HG02870 (cell line): ENCODE measurements at regions not wholly inside any gene's neighbourhood (a gene's known extent, or its start where the extent isn't known, plus 50 kb on each side); places are given as distances from the start of the nearest gene placed in this dataset.
"Not testable (repeated sequence)": the region's sequence is repeated elsewhere in the genome, so short reads cannot be mapped to it uniquely, and the experiment has no call there.

Experiments
- ATAC-seq: cut with Tn5 transposase; IDR thresholded peaks from one replicate; pipeline ENCODE4 v1.9.1; 2021; ENCODE audit warnings: mild to moderate bottlenecking, moderate library complexity; ENCODE audit not compliant: unreplicated experiment

GRCh38 chr15:31503758-31504461 lies 177.3 kb downstream of the KLF13 start:
- no peak for ATAC-seq

GRCh38 chr15:31504462-31504839 lies 177.8 kb downstream of the KLF13 start:
- ATAC-seq, result no peak

DNA sequence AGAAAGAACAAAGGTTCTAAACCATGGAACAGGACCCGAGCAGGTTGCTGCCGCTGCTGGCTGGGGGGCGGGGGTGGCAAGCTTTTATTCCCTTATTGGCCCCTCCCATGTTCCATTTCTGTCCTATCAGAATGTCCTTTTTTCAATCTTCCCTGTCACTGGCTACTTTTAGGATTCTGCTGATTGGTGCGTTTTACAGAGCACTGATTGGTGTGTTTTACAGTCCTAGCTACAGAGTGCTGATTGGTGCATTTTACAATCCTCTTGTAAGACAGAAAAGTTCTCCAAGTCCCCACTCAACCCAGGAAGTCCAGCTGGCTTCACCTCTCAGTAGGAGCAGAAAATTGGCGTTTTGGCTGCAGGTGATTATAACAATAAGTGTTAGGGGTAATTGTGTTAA lies 180.9 kb downstream of the KLF13 start:
- ATAC-seq, result not testable (repeated sequence)

- ATAC-seq, result no peak
These were observed 182.0 kb downstream of the KLF13 start for GRCh38 chr15:31508656-31509055.

DNA sequence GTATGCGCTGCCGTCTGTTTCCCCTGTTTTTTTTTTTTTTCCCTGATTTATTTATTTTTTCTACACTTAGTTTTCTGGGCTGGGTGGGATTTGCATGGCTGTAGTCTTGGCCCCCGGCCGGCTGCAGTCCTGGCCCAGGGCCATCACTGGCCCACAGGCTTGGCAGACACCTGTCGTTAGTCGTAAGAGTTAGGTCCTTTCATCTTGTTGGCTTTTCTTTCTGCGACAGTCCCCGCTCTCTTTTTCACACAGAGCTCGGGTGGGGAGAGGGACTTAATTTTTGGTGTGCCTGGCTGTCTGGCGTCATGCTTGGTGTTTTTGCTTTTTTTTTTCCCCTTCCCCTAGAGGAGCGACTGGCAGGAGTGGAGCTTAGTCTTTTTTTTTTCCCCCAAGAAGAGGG lies 183.4 kb downstream of the KLF13 start:
- ATAC-seq, result no peak

DNA sequence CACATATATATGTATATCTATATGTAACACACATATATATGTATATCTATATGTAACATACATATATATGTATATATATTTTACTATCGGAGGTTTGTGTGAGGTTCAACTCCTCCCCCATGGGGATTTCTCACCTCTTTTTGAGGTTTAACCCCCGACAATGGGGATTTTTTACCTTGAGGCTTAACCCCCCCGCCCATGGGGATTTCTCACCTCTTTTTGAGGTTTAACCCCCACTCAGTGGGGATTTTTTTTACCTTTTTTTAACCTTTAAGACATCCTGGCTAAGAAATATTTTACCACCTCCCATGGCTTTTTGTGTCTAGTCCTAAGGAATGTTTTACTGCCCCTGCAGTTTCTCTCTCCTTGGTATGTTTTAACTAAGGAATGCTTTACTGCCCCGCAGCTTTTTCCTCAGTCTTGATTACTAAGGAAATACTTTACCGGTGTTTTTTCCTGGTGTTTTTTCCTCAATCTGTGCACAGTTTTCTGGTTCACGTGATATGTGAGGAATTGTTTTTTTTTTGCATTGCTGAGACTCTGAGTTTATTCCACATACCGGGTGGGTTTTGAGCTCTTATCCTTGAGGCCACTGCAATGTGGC lies 185.2 kb downstream of the KLF13 start:
- ATAC-seq, result no peak

GRCh38 chr15:31513178-31513577 lies 186.5 kb downstream of the KLF13 start:
- no peak for ATAC-seq

DNA sequence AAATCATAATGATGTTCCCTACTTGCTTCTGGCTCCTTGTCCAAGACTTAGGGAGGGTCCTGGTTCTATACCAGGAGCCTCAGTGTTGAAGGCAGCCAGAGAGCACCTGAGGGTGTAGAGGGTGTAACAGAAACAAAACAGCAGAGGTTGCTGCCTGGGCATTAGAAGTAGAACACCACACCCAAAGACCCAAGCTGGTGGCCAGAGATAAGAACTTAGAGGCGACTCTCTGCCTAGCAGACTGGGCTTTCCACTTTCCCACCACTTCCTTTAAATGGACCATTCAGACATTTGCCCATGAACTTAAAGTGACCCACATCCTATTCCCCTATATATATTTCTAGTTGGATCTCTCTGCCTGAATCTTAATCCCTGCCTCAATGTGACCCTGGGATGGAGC lies 189.8 kb downstream of the KLF13 start:
- ATAC-seq, result no peak

- no peak for ATAC-seq
These were observed 190.2 kb downstream of the KLF13 start for GRCh38 chr15:31516874-31517273.

DNA sequence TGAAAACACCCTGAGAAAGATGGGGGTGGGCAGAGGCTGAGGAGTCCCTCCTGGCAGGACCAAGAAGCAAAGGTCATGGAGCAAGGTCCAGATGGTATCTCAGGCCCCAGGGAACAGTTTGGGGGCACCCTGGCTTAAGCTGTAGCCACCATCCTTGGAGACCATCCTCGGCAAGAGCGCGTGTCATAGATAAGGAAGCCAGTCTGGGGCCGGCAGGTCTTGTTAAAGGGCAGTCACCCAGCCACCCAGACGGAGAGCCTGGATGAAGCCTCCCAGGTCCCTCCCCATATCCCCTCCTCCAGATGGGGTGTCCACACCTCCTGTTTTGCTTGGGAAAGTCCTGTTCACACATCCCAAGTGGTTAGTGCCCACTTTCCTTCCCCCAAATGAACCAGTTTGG lies 191.1 kb downstream of the KLF13 start:
- ATAC-seq, result no peak

DNA sequence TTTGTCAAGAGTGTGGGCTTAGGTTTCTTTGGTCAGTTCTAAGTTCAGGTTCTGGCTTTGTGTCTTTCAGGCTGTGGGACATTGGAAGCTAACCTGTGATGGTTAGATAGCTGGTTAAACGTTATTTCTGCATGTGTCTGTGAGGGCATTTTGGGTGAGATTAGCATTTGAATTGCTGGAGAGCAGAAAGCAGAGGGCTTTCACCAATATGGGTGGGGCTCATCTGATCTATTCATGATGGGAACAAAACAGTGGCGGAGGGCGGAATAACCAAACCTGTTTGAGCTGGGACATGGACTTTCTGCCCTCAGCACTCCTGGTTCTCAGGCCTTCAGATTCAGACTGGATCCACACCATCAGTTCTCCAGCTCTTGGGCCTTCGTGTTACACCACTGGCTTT lies 195.4 kb downstream of the KLF13 start:
- no peak for ATAC-seq

DNA sequence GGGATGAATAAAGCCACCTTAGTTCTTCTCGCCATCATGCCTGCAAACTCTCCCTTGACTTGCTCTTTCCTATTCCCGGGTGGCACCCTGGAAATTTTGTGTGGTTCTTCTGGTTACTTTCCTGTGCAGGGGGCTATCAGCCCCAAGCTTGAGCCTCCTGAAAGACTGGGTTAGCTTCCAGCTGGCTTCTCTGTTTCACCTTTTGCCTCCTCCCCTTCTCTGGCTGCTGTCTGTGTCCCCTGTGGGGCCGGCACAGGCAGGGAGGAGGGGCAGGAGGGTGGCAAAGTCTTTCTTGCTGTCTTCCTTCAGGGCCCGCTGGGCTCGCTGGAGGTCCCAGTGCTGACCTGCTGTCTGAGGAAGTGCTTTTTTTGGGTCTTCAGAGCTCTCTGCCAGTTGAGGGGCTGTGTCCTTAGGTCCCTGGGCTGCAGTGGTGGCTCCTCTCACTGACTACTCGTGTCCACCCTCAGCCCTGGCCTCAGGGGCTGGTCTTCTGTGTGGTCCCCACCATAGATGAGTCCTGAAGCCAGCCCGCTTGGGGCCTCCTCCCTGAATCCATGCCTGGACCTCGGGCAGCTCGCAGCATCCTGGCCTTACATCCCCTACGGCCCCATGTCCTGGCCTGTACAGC lies 196.5 kb downstream of the KLF13 start:
- ATAC-seq, result no peak

DNA sequence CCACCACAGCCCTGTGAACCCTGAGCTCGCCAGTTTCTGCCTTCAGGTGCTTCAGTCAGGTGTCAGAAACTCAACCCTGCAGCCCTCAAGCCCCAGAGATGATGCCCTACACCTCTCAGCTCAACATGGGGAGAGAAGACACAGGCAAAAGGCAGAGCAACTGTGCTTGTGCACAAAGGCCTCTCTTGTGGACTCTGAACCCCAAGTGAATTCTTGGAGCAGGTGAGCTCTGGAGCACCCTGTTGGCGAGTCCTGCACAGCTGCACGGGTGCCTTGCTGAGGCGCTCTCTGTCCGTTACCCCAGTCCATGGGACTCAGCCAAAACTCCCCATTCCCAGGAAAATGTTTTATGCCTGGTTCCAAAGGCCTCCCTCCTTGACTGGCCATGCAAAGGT lies 197.0 kb downstream of the KLF13 start:
- ATAC-seq, result no peak

- no peak for ATAC-seq
These were observed 198.6 kb downstream of the KLF13 start for GRCh38 chr15:31525185-31525695.

DNA sequence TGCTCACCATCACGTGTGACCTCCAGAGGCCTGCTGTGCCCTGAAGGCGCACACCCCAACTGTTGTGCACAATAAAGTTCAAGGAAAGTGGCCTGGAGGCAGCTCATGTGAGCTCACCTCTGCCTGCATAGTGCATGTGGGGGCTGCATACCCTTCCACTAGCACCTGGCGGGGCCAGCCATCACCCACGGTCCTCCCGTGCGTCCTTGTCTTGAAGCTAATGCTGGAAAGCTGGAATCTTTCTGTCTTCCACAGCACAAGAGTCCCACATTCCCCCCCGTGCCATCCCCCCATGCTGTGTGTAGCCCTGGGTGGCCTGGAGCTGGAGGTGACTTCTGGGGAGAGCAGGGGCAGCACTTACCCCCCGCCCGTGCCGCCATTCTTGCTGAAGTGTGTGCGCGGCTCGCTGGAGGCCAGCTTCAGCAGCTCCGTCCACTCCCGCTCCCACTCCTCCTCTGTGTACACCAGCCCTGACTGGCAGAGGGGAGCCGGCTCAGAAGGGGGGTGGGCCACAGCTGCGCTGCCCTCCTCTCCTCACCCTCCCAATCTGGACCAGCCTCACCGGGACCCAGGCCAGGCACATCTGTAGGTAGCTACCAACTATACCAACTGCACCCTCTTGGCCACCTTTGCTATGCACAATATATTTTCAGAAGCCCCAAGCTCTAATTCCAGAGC lies 199.5 kb downstream of the KLF13 start:
- no peak for ATAC-seq

GRCh38 chr15:31526916-31527690 lies 200.5 kb downstream of the KLF13 start:
- no peak for ATAC-seq

DNA sequence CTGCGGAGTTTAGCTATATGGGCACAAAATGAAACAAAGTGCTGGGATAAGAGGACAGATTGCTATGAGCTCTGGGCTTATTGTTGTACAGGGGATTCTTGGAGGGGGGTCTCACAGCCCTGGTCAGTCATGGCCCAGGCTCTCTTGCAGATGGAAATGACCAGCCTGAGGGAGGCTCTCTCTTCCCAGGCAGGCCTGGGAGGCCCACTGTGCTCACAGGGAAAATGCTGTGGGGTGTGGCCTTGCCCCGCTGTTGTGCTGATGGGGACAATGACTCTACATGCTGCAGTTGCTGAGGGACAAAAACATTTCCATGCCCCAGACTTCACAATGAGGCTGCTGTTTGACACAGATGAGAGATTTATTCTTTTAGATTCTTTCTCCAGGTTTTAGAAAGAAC lies 202.2 kb downstream of the KLF13 start:
- ATAC-seq, result no peak

- no peak for ATAC-seq
These were observed 211.3 kb downstream of the KLF13 start for GRCh38 chr15:31537770-31538592.

DNA sequence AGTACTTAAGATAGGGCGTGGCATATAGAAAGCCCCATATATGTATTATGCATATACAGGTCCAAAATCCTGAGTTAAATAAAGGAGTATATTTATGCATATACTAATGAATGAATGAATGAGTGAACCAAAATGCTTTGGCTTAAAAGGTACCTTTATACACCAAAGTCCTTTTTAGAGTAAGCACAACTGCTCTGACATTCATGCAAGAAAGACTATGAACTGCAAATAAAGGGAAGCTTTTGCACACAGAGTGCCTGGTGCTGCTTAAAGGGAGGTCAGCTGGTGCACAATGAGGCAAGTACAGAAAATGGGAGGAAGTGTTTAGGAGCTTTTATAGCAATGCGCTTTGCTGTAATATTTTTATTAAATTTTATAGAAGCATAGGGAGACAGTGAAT lies 214.0 kb downstream of the KLF13 start:
- no peak for ATAC-seq

GRCh38 chr15:31544361-31544760 lies 217.7 kb downstream of the KLF13 start:
- no peak for ATAC-seq
